ENCODE measurements at regions not wholly inside any gene's neighbourhood (a gene's known extent, or its start where the extent isn't known, plus 50 kb on each side); places are given as distances from the start of the nearest gene placed in this dataset.

DNA sequence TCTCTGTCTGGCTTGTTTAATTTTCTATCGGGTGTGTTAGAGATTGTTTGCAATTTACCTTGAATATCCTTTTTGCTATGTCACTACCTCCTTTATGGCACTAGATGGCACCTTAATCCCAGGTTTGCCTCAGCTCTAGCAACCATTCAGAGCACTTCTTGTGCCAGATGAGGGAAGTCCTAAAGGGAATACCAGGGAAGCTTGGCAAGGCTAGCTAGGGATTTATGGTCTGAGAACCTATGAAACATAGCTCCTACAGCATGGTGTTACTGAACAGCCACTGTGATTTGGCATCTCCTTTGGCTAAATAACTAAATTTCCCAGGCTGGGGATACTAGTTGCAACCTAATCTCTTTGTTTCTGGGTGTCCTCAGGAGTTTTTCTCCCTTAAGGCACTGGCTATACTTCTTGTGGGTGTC is 69.0 kb upstream of the VOPP1 start (continued):
- TF ChIP-seq GATA4 (IDR thresholded peaks at IDR 0.05; ENCODE audit: borderline replicate concordance, low read depth) (no peak), ZNF598 (CRISPR knock-in tag; IDR thresholded peaks at IDR 0.05; ENCODE audit: borderline replicate concordance) (no peak), XBP1 (CRISPR knock-in tag; IDR thresholded peaks at IDR 0.05) (no peak), SIN3B (IDR thresholded peaks at IDR 0.05; ENCODE audit: low read length) (no peak), ZNF678 (CRISPR knock-in tag; IDR thresholded peaks at IDR 0.05) (no peak), NFRKB (IDR thresholded peaks at IDR 0.05) (no peak), TBL1XR1 (IDR thresholded peaks at IDR 0.05; ENCODE audit: borderline replicate concordance, low read length, partially characterized antibody) (no peak), ZNF383 (CRISPR knock-in tag; IDR thresholded peaks at IDR 0.05; ENCODE audit: borderline replicate concordance) (no peak), TCF12 (IDR thresholded peaks at IDR 0.05) (no peak), TCF12 (CRISPR knock-in tag; IDR thresholded peaks at IDR 0.05) (no peak), DRAP1 (CRISPR knock-in tag; IDR thresholded peaks at IDR 0.05) (no peak)
- TF ChIP-seq, protein P1, sequence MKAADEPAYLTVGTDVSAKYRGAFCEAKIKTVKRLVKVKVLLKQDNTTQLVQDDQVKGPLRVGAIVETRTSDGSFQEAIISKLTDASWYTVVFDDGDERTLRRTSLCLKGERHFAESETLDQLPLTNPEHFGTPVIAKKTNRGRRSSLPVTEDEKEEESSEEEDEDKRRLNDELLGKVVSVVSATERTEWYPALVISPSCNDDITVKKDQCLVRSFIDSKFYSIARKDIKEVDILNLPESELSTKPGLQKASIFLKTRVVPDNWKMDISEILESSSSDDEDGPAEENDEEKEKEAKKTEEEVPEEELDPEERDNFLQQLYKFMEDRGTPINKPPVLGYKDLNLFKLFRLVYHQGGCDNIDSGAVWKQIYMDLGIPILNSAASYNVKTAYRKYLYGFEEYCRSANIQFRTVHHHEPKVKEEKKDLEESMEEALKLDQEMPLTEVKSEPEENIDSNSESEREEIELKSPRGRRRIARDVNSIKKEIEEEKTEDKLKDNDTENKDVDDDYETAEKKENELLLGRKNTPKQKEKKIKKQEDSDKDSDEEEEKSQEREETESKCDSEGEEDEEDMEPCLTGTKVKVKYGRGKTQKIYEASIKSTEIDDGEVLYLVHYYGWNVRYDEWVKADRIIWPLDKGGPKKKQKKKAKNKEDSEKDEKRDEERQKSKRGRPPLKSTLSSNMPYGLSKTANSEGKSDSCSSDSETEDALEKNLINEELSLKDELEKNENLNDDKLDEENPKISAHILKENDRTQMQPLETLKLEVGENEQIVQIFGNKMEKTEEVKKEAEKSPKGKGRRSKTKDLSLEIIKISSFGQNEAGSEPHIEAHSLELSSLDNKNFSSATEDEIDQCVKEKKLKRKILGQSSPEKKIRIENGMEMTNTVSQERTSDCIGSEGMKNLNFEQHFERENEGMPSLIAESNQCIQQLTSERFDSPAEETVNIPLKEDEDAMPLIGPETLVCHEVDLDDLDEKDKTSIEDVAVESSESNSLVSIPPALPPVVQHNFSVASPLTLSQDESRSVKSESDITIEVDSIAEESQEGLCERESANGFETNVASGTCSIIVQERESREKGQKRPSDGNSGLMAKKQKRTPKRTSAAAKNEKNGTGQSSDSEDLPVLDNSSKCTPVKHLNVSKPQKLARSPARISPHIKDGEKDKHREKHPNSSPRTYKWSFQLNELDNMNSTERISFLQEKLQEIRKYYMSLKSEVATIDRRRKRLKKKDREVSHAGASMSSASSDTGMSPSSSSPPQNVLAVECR (CRISPR knock-in tag; IDR thresholded peaks at IDR 0.05; ENCODE audit: borderline replicate concordance), result no peak
- TF ChIP-seq, protein P2, sequence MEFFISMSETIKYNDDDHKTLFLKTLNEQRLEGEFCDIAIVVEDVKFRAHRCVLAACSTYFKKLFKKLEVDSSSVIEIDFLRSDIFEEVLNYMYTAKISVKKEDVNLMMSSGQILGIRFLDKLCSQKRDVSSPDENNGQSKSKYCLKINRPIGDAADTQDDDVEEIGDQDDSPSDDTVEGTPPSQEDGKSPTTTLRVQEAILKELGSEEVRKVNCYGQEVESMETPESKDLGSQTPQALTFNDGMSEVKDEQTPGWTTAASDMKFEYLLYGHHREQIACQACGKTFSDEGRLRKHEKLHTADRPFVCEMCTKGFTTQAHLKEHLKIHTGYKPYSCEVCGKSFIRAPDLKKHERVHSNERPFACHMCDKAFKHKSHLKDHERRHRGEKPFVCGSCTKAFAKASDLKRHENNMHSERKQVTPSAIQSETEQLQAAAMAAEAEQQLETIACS (CRISPR knock-in tag; IDR thresholded peaks at IDR 0.05), result no peak
